PC-9 (cell line): ENCODE measurements at regions not wholly inside any gene's neighbourhood (a gene's known extent, or its start where the extent isn't known, plus 50 kb on each side); places are given as distances from the start of the nearest gene placed in this dataset.

ENCODE experiments used
- EZH2 ChIP-seq: fragments of 200-600 bp; sonication (generic); IDR thresholded peaks from 2 replicates; pipeline ENCODE4 v1.8.0; 2017; ENCODE audit warnings: antibody characterized with exemption, low read depth
- TF ChIP-seq, protein P1 (sequence below): fragments of 200-600 bp; sonication (generic); conservative IDR thresholded peaks from 2 replicates; pipeline ENCODE4 v1.6.1; 2017; ENCODE audit warnings: mixed run types, antibody characterized with exemption, mild to moderate bottlenecking, moderate library complexity

DNA sequence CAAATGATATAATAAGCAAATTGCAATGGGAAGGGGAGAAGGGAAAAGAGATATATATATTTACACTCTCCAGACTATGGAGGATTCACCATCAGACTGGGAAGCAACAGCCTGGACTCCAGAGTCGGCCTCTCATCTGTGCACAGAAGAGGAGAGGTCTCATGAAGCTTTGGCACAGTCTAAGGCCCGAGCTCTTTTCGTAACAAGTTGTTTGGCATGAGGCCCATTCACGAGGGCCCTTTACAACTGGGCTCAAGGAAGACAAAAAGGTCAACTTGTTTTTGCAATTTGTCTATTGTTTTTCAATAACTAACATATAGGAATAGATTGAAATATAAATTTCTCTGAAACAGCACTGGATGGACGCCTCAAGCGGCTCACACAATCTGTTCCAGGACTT, 66.7 kb upstream of the AJAP1 start:
- TF ChIP-seq, protein P1, sequence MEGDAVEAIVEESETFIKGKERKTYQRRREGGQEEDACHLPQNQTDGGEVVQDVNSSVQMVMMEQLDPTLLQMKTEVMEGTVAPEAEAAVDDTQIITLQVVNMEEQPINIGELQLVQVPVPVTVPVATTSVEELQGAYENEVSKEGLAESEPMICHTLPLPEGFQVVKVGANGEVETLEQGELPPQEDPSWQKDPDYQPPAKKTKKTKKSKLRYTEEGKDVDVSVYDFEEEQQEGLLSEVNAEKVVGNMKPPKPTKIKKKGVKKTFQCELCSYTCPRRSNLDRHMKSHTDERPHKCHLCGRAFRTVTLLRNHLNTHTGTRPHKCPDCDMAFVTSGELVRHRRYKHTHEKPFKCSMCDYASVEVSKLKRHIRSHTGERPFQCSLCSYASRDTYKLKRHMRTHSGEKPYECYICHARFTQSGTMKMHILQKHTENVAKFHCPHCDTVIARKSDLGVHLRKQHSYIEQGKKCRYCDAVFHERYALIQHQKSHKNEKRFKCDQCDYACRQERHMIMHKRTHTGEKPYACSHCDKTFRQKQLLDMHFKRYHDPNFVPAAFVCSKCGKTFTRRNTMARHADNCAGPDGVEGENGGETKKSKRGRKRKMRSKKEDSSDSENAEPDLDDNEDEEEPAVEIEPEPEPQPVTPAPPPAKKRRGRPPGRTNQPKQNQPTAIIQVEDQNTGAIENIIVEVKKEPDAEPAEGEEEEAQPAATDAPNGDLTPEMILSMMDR: no peak
- no peak for TF ChIP-seq EZH2
